ENCODE measurements at regions not wholly inside any gene's neighbourhood (a gene's known extent, or its start where the extent isn't known, plus 50 kb on each side); places are given as distances from the start of the nearest gene placed in this dataset.

GRCh38 chr2:16312771-16313170 is 352.9 kb downstream of the CYRIA start:
- Histone ChIP-seq H3K27me3 (ENCODE audit: control insufficient read depth, insufficient read depth, low read length) (no peaks in the 10 kb centered on the region), H3K4me3 (ENCODE audit: low read depth, low read length) (no peak overlapping the region), H3K36me3 (ENCODE audit: control insufficient read depth, insufficient read depth, low read length) (no peaks in the 10 kb centered on the region)
- no peak for DNase-seq (ENCODE audit: low read depth)
- no peak for FAIRE-seq
- no peak for TF ChIP-seq CTCF (IDR thresholded peaks at IDR 0.05; ENCODE audit: insufficient read depth, low read length, severe bottlenecking)

GRCh38 chr2:16311521-16312440 is 353.9 kb downstream of the CYRIA start:
- H3K36me3 ChIP-seq (ENCODE audit: control insufficient read depth, insufficient read depth, low read length) = no peaks in the 10 kb centered on the region
- FAIRE-seq = no peak
- no peaks in the 10 kb centered on the region for H3K27me3 ChIP-seq (ENCODE audit: control insufficient read depth, insufficient read depth, low read length)
- DNase-seq (ENCODE audit: low read depth) = no peak
- no peak overlapping the region for H3K4me3 ChIP-seq (ENCODE audit: low read depth, low read length)
- no peak for TF ChIP-seq CTCF (IDR thresholded peaks at IDR 0.05; ENCODE audit: insufficient read depth, low read length, severe bottlenecking)

GRCh38 chr2:16308816-16309215 is 356.8 kb downstream of the CYRIA start:
- no peak for FAIRE-seq
- Histone ChIP-seq H3K36me3 (ENCODE audit: control insufficient read depth, insufficient read depth, low read length) (no peaks in the 10 kb centered on the region), H3K27me3 (ENCODE audit: control insufficient read depth, insufficient read depth, low read length) (no peaks in the 10 kb centered on the region), H3K4me3 (ENCODE audit: low read depth, low read length) (no peak overlapping the region)
- TF ChIP-seq CTCF (IDR thresholded peaks at IDR 0.05; ENCODE audit: insufficient read depth, low read length, severe bottlenecking) = no peak
- no peak for DNase-seq (ENCODE audit: low read depth)

GRCh38 chr2:16304876-16305590 is 360.6 kb downstream of the CYRIA start:
- Histone ChIP-seq H3K36me3 (ENCODE audit: control insufficient read depth, insufficient read depth, low read length) (no peaks in the 10 kb centered on the region), H3K27me3 (ENCODE audit: control insufficient read depth, insufficient read depth, low read length) (no peaks in the 10 kb centered on the region), H3K4me3 (ENCODE audit: low read depth, low read length) (no peak overlapping the region)
- DNase-seq (ENCODE audit: low read depth) (no peak), FAIRE-seq (no peak)
- TF ChIP-seq CTCF (IDR thresholded peaks at IDR 0.05; ENCODE audit: insufficient read depth, low read length, severe bottlenecking) = no peak

GRCh38 chr2:16303761-16304160 is 361.9 kb downstream of the CYRIA start:
- H3K36me3 ChIP-seq (ENCODE audit: control insufficient read depth, insufficient read depth, low read length) = no peaks in the 10 kb centered on the region
- DNase-seq (ENCODE audit: low read depth) (no peak), FAIRE-seq (no peak)
- no peak for TF ChIP-seq CTCF (IDR thresholded peaks at IDR 0.05; ENCODE audit: insufficient read depth, low read length, severe bottlenecking)
- no peaks in the 10 kb centered on the region for H3K27me3 ChIP-seq (ENCODE audit: control insufficient read depth, insufficient read depth, low read length)
- H3K4me3 ChIP-seq (ENCODE audit: low read depth, low read length) = no peak overlapping the region
